Thoracic aorta (tissue), 2 donors: ENCODE measurements at regions not wholly inside any gene's neighbourhood (a gene's known extent, or its start where the extent isn't known, plus 50 kb on each side); places are given as distances from the start of the nearest gene placed in this dataset.

Experiments
- ATAC-seq: fragments of 150-250 bp; one replicate; pipeline ENCODE4 v1.8.0; 2017; ENCODE audit warnings: low read depth; ENCODE audit not compliant: insufficient number of reproducible peaks, low FRiP score
- DNase-seq: peaks from one replicate; pipeline ENCODE4 v3.0.0-alpha.2; 2020; ENCODE audit warnings: low spot score
- H3K27ac ChIP-seq, 2 donors: fragments of 200-600 bp; sonication (generic); 1 replicate in 1 of 2; 2 replicates in 1 of 2; pipeline ENCODE4 v1.5.1; 2016; ENCODE audit warnings: mild to moderate bottlenecking in 2 of 2, moderate library complexity in 2 of 2
- H3K27me3 ChIP-seq: fragments of 200-600 bp; sonication (generic); replicated peaks from 2 replicates; pipeline ENCODE4 v1.6.0; 2016; ENCODE audit warnings: mild to moderate bottlenecking; ENCODE audit not compliant: insufficient read depth
- H3K36me3 ChIP-seq: fragments of 200-600 bp; sonication (generic); one replicate; pipeline ENCODE4 v1.5.1; 2016
- H3K4me1 ChIP-seq, 2 donors: fragments of 200-600 bp; sonication (generic); 1 replicate in 1 of 2; 2 replicates in 1 of 2; pipeline versions ENCODE4 v1.5.1 to v1.6.0; 2016; ENCODE audit warnings: low read depth in 2 of 2, mild to moderate bottlenecking in 1 of 2; ENCODE audit not compliant: control insufficient read depth in 1 of 2
- H3K4me3 ChIP-seq: fragments of 200-600 bp; sonication (generic); 2 replicates; pipeline ENCODE4 v1.5.1; 2016; ENCODE audit warnings: mild to moderate bottlenecking
- H3K9me3 ChIP-seq: fragments of 200-600 bp; sonication (generic); 2 replicates; pipeline ENCODE4 v1.5.1; 2016
- TF ChIP-seq, protein P1 (sequence below): fragments of 200-600 bp; sonication (generic); IDR thresholded peaks from one replicate; pipeline ENCODE4 v1.5.1; 2019; ENCODE audit warnings: antibody characterized with exemption

GRCh38 chr6:139510040-139510790, 135.8 kb upstream of the CITED2 start:
- no peak for DNase-seq
- Histone ChIP-seq H3K4me3 (no peak overlapping the region), H3K27me3 (no peaks in the 10 kb centered on the region), H3K27ac (no peak overlapping the region), H3K4me1 (no peaks in the 10 kb centered on the region), H3K36me3 (no peaks in the 10 kb centered on the region), H3K9me3 (no peaks in the 10 kb centered on the region)
- no peak for ATAC-seq
- TF ChIP-seq, protein P1, sequence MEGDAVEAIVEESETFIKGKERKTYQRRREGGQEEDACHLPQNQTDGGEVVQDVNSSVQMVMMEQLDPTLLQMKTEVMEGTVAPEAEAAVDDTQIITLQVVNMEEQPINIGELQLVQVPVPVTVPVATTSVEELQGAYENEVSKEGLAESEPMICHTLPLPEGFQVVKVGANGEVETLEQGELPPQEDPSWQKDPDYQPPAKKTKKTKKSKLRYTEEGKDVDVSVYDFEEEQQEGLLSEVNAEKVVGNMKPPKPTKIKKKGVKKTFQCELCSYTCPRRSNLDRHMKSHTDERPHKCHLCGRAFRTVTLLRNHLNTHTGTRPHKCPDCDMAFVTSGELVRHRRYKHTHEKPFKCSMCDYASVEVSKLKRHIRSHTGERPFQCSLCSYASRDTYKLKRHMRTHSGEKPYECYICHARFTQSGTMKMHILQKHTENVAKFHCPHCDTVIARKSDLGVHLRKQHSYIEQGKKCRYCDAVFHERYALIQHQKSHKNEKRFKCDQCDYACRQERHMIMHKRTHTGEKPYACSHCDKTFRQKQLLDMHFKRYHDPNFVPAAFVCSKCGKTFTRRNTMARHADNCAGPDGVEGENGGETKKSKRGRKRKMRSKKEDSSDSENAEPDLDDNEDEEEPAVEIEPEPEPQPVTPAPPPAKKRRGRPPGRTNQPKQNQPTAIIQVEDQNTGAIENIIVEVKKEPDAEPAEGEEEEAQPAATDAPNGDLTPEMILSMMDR = no peak

DNA sequence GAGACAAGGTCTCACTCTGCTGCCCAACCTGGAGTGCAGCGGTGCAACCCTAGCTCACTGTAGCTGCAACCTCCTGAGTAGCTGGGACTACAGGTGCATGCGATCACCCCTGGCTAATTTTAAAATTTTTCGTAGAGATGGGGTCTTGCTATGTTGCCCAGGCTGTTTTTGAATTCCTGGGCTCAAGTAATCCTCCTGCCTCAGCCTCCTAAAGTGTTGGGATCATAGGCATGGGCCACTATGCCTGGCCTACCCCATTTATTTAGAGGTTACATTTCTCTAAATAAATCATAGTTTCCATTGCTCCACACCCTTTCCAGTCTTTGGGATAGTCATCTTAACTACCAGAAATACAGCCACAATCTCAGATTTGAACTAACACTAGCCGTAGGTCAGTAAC, 134.7 kb upstream of the CITED2 start:
- ATAC-seq (no peak), DNase-seq (no peak)
- Histone ChIP-seq H3K27me3 (no peaks in the 10 kb centered on the region), H3K27ac (no peak overlapping the region), H3K9me3 (no peaks in the 10 kb centered on the region), H3K4me1 (no peaks in the 10 kb centered on the region), H3K4me3 (no peak overlapping the region), H3K36me3 (no peaks in the 10 kb centered on the region)
- TF ChIP-seq, protein P1 = no peak

DNA sequence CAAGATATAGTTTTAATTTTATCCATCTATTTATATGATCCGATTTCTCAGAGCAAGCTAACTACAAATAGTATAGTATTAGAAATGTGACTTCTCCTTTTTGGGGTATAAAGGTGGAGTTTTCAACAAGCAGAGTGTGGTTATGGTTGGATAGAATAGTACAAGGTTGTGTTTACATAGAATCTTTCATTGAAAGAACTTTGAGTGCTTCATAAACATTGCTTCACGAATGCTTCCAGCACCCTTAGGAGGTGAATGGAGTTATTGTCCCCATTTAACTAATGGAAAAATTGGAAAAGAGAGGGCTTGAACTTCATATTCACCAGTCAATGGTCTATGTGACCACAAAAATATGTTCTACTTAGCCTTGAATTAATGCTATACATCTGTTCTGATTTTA, 134.1 kb upstream of the CITED2 start:
- Histone ChIP-seq H3K4me1 (no peaks in the 10 kb centered on the region), H3K9me3 (no peaks in the 10 kb centered on the region)
- TF ChIP-seq, protein P1 = no peak

DNA sequence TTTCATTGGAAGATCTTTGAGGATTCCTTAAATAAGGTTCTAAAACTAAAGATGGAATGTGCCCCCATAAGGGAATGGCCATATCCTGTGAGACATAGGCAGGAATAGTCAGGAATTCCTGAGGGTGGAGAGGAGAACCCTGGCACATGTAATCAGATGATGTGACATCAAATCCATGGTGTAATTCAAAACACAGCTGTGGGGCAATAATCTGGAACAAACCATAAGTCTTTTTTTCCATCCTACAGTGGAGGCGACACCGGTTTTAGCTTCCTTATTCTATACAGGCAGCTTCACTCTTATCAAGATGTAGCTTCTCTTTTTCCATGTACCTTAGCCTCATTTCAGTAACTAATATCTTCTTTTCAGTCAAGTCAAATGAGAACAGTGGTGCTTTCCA, 133.6 kb upstream of the CITED2 start:
- ATAC-seq (no peak), DNase-seq (no peak)
- Histone ChIP-seq H3K27ac (no peak overlapping the region), H3K36me3 (no peaks in the 10 kb centered on the region), H3K9me3 (no peaks in the 10 kb centered on the region), H3K4me1 (no peaks in the 10 kb centered on the region), H3K4me3 (no peak overlapping the region), H3K27me3 (no peaks in the 10 kb centered on the region)
- TF ChIP-seq, protein P1 = no peak

More for the DNA sequence above, 134.1 kb upstream of the CITED2 start:
- Histone ChIP-seq H3K27ac (no peak overlapping the region), H3K4me3 (no peak overlapping the region), H3K27me3 (no peaks in the 10 kb centered on the region), H3K36me3 (no peaks in the 10 kb centered on the region)
- no peak for DNase-seq
- ATAC-seq = no peak

DNA sequence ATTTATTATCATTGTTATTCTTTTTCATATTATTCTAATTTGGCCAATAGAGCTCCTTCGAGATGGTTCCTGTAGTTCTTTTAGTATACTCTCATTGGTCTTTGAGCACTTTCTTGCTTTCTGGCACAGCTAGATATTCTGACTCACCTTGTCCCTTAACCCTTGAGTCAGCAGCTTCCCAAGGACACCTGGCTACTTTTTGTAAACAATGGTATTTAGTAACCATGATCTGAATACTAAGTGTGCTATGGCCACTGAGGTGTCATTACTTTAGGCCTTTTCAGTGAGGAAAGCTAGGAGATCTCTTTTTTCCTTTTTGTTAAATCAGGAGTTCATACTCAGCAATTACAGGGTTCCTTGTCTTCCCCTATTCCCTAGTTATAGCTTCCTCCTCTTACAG, 126.5 kb upstream of the CITED2 start:
- TF ChIP-seq, protein P1 = no peak
- DNase-seq = no peak
- H3K4me3 ChIP-seq = no peak overlapping the region
- H3K9me3 ChIP-seq = no peaks in the 10 kb centered on the region
- no peaks in the 10 kb centered on the region for H3K27me3 ChIP-seq
- no peaks in the 10 kb centered on the region for H3K36me3 ChIP-seq
- no peak for ATAC-seq
- no peak overlapping the region for H3K27ac ChIP-seq
- H3K4me1 ChIP-seq = no peaks in the 10 kb centered on the region
